IMR-90 (cell line): ENCODE measurements at regions not wholly inside any gene's neighbourhood (a gene's known extent, or its start where the extent isn't known, plus 50 kb on each side); places are given as distances from the start of the nearest gene placed in this dataset.

Experiments used
- ATAC-seq: fragments of 200-7000 bp; cut with Tn5 transposase; 2 replicates; pipeline ENCODE4 v1.9.1; 2020; ENCODE audit warnings: low read depth, mild to moderate bottlenecking, moderate library complexity
- BruUV-seq: library from RNA; stranded (reverse); fragments of 400-500 nt; replicated peaks from 2 replicates; lab custom pipeline; 2021; lab: Mats Ljungman, UMichigan
- CTCF ChIA-PET: fragments of 300-600 bp; formaldehyde crosslinking; extraction: SDS; loops from one replicate; lab custom pipeline; 2021; ENCODE audit warnings: antibody characterized with exemption; lab: Yijun Ruan, JAX
- POLR2A ChIA-PET: fragments of 300-600 bp; sonication (Branson Sonifier 250); formaldehyde crosslinking; loops from one replicate; lab custom pipeline; 2022; ENCODE audit warnings: antibody characterized with exemption; ENCODE audit not compliant: unreplicated experiment; lab: Charles Lee
- DNase-seq: peaks from one replicate; pipeline ENCODE4 v3.0.0; 2013
- H2AFZ ChIP-seq: replicated peaks from 2 replicates; pipeline ENCODE3; 2013; ENCODE audit warnings: low read length, mild to moderate bottlenecking; ENCODE audit not compliant: poor library complexity
- H2AK5ac ChIP-seq: 2 replicates; pipeline ENCODE4 v1.6.1; 2013; ENCODE audit warnings: low read depth, low read length, inconsistent platforms
- H2AK9ac ChIP-seq: replicated peaks from 2 replicates; pipeline ENCODE3; 2013; ENCODE audit warnings: mild to moderate bottlenecking, low read depth, low read length, moderate library complexity; ENCODE audit not compliant: poor library complexity
- H2BK120ac ChIP-seq: 2 replicates; pipeline ENCODE4 v1.6.1; 2013; ENCODE audit warnings: low read depth, low read length, inconsistent platforms
- H2BK15ac ChIP-seq: 3 replicates; pipeline ENCODE4 v1.6.1; 2013; ENCODE audit warnings: low read depth, low read length, inconsistent platforms
- H2BK20ac ChIP-seq: 2 replicates; pipeline ENCODE4 v1.6.1; 2013; ENCODE audit warnings: low read depth, mild to moderate bottlenecking, inconsistent platforms, low read length, moderate library complexity
- H2BK5ac ChIP-seq: 2 replicates; pipeline ENCODE4 v1.6.1; 2013; ENCODE audit warnings: mild to moderate bottlenecking, low read depth, low read length, inconsistent platforms; ENCODE audit not compliant: poor library complexity, severe bottlenecking
- H3K14ac ChIP-seq: replicated peaks from 2 replicates; pipeline ENCODE4 v1.6.1; 2013; ENCODE audit warnings: low read depth, low read length, inconsistent platforms
- H3K18ac ChIP-seq: 2 replicates; pipeline ENCODE4 v1.6.1; 2013; ENCODE audit warnings: low read depth, low read length, control low read depth
- H3K23ac ChIP-seq: 2 replicates; pipeline ENCODE4 v1.6.1; 2013; ENCODE audit warnings: low read depth, low read length, inconsistent platforms
- H3K27ac ChIP-seq: 2 replicates; pipeline ENCODE4 v1.5.1; 2013; ENCODE audit warnings: mild to moderate bottlenecking, control low read depth, low read length; ENCODE audit not compliant: insufficient read depth
- H3K27me3 ChIP-seq: 2 replicates; pipeline ENCODE4 v1.6.1; 2013; ENCODE audit warnings: low read length; ENCODE audit not compliant: control insufficient read depth, insufficient read depth
- H3K36me3 ChIP-seq: 2 replicates; pipeline ENCODE4 v1.6.1; 2013; ENCODE audit warnings: low read length, mixed read lengths; ENCODE audit not compliant: control insufficient read depth, insufficient read depth
- H3K4ac ChIP-seq: 2 replicates; pipeline ENCODE4 v1.6.1; 2013; ENCODE audit warnings: low read depth, low read length, inconsistent platforms
- H3K4me1 ChIP-seq: 2 replicates; pipeline ENCODE4 v1.6.1; 2013; ENCODE audit warnings: low read length, mixed read lengths; ENCODE audit not compliant: control insufficient read depth, insufficient read depth
- H3K4me2 ChIP-seq: 2 replicates; pipeline ENCODE4 v1.6.1; 2013; ENCODE audit warnings: low read depth, mild to moderate bottlenecking, control low read depth, low read length, moderate library complexity
- H3K4me3 ChIP-seq: 2 replicates; pipeline ENCODE4 v1.5.1; 2013; ENCODE audit warnings: low read depth, mild to moderate bottlenecking, control low read depth, low read length, moderate library complexity; ENCODE audit not compliant: insufficient read depth
- H3K56ac ChIP-seq: 2 replicates; pipeline ENCODE4 v1.6.1; 2013; ENCODE audit warnings: low read length, inconsistent platforms; ENCODE audit not compliant: insufficient read depth; ENCODE audit errors: extremely low read depth
- H3K79me1 ChIP-seq, 2 experiments: 2 replicates each; pipeline ENCODE4 v1.6.1; 2013; ENCODE audit warnings: low read length in 2 of 2, inconsistent platforms in 1 of 2, low read depth in 1 of 2
- H3K9ac ChIP-seq: 2 replicates; pipeline ENCODE4 v1.6.1; 2013; ENCODE audit warnings: low read depth, low read length, control low read depth
- H3K9me1 ChIP-seq: 2 replicates; pipeline ENCODE4 v1.6.1; 2013; ENCODE audit warnings: low read length, inconsistent platforms; ENCODE audit not compliant: insufficient read depth
- H3K9me3 ChIP-seq: 2 replicates; pipeline ENCODE4 v1.6.1; 2013; ENCODE audit warnings: low read length; ENCODE audit not compliant: control insufficient read depth, insufficient read depth
- H4K20me1 ChIP-seq: 2 replicates; pipeline ENCODE4 v1.6.1; 2013; ENCODE audit warnings: low read length, inconsistent platforms; ENCODE audit not compliant: insufficient read depth
- H4K5ac ChIP-seq: 2 replicates; pipeline ENCODE4 v1.6.1; 2013; ENCODE audit warnings: mild to moderate bottlenecking, low read depth, low read length, control low read depth
- H4K8ac ChIP-seq, 2 experiments: 2 replicates each; pipeline ENCODE4 v1.6.1; 2013; ENCODE audit warnings: low read depth in 2 of 2, low read length in 2 of 2, control low read depth in 1 of 2, inconsistent platforms in 1 of 2
- H4K91ac ChIP-seq: 2 replicates; pipeline ENCODE4 v1.6.1; 2013; ENCODE audit warnings: low read depth, low read length, inconsistent platforms; ENCODE audit not compliant: insufficient read depth
- BHLHE40 ChIP-seq: fragments of 150-350 bp; IDR thresholded peaks from 2 replicates; pipeline ENCODE4 v1.6.1; 2016; ENCODE audit warnings: mild to moderate bottlenecking, low read depth, low read length
- CEBPB ChIP-seq: IDR thresholded peaks from 2 replicates; pipeline ENCODE4 v1.6.1; 2012; ENCODE audit warnings: low read depth, low read length, improper control_type of control experiment
- CHD1 ChIP-seq: IDR thresholded peaks from 2 replicates; pipeline ENCODE4 v1.6.1; 2012; ENCODE audit warnings: low read depth, low read length, improper control_type of control experiment
- CTCF ChIP-seq: conservative IDR thresholded peaks from 2 replicates; pipeline ENCODE4 v1.5.1; 2012; ENCODE audit warnings: mild to moderate bottlenecking, low read depth, low read length, improper control_type of control experiment
- ELK1 ChIP-seq: fragments of 150-350 bp; IDR thresholded peaks from 2 replicates; pipeline ENCODE4 v1.6.1; 2016; ENCODE audit warnings: low read depth, mild to moderate bottlenecking, low read length, moderate library complexity, borderline replicate concordance
- FOS ChIP-seq: fragments of 150-350 bp; IDR thresholded peaks from 2 replicates; pipeline ENCODE4 v1.6.1; 2016; ENCODE audit warnings: low read depth, low read length
- MAFK ChIP-seq: IDR thresholded peaks from 2 replicates; pipeline ENCODE4 v1.6.1; 2012; ENCODE audit warnings: low read depth, low read length, improper control_type of control experiment
- MAZ ChIP-seq: IDR thresholded peaks from 2 replicates; pipeline ENCODE4 v1.6.1; 2012; ENCODE audit warnings: low read depth, mild to moderate bottlenecking, low read length, improper control_type of control experiment, moderate library complexity, borderline replicate concordance
- MXI1 ChIP-seq: IDR thresholded peaks from 2 replicates; pipeline ENCODE4 v1.6.1; 2012; ENCODE audit warnings: low read depth, mild to moderate bottlenecking, low read length, moderate library complexity, borderline replicate concordance
- NFE2L2 ChIP-seq: fragments of 150-350 bp; IDR thresholded peaks from 2 replicates; pipeline ENCODE4 v1.6.1; 2016; ENCODE audit warnings: low read depth, mild to moderate bottlenecking, low read length
- POLR2A ChIP-seq: IDR thresholded peaks from 2 replicates; pipeline ENCODE4 v1.6.1; 2012; ENCODE audit warnings: mild to moderate bottlenecking, low read depth, low read length
- RAD21 ChIP-seq: IDR thresholded peaks from 2 replicates; pipeline ENCODE4 v1.6.1; 2012; ENCODE audit warnings: low read length, improper control_type of control experiment
- RCOR1 ChIP-seq: IDR thresholded peaks from 2 replicates; pipeline ENCODE4 v1.6.1; 2012; ENCODE audit warnings: mild to moderate bottlenecking, low read length, improper control_type of control experiment; ENCODE audit not compliant: insufficient replicate concordance
- RFX5 ChIP-seq: IDR thresholded peaks from 2 replicates; pipeline ENCODE4 v1.8.0; 2012; ENCODE audit warnings: low read depth, mild to moderate bottlenecking, low read length, moderate library complexity
- SMC3 ChIP-seq: fragments of 150-350 bp; IDR thresholded peaks from 2 replicates; pipeline ENCODE4 v1.6.1; 2016; ENCODE audit warnings: low read depth, mild to moderate bottlenecking, antibody characterized with exemption, low read length, moderate library complexity
- WGBS, 2 experiments: methylation state at CpG; one replicate each; pipeline versions ENCODE4 v1.1.5 to v1.1.7; 2013; ENCODE audit warnings: missing lambda C conversion rate in 2 of 2; ENCODE audit not compliant: insufficient read length in 1 of 2; ENCODE audit errors: extremely low coverage in 2 of 2; 5-methylcytosine and 5-hydroxymethylcytosine counted together
- dilution Hi-C: fragments of 300-500 bp; cut with HindIII; formaldehyde crosslinking; loops from one replicate; pipeline ENCODE4 v1.14.3; 2018; ENCODE audit warnings: low sequenced_read_pairs; ENCODE audit not compliant: unreplicated experiment
- in situ Hi-C: fragments of 300-500 bp; cut with MboI; formaldehyde crosslinking; loops from 3 replicates; pipeline ENCODE4 v1.14.3; 2019; ENCODE audit warnings: low sequenced_read_pairs, inconsistent platforms, mixed read lengths
- intact Hi-C: fragments of 100-400 bp; cut with micrococcal nuclease; formaldehyde crosslinking; loops from 2 replicates; pipeline ENCODE4 v1.10.0; 2022
- TF ChIP-seq, protein P1 (sequence below): fragments of 150-350 bp; IDR thresholded peaks from 2 replicates; pipeline ENCODE4 v1.6.1; 2017; ENCODE audit warnings: mild to moderate bottlenecking, antibody characterized with exemption, low read length, low read depth

GRCh38 chr6:146989860-146990259 lies 214.4 kb upstream of the STXBP5 start:
- H2BK15ac ChIP-seq: no peak overlapping the region
- DNase-seq: no peak
- ChIA-PET CTCF (no interaction called here), POLR2A (no interaction called here)
- H4K5ac ChIP-seq: no peak overlapping the region
- H3K36me3 ChIP-seq: no peaks in the 10 kb centered on the region
- peak overlapping the region; percentile 64; the same call in 1 of the 2 replicates for H3K18ac ChIP-seq
- no peak overlapping the region for H3K23ac ChIP-seq
- H2AFZ ChIP-seq: no peak overlapping the region
- H3K9me1 ChIP-seq: no peaks in the 10 kb centered on the region
- intact Hi-C loops (loop anchor here (10.0 kb wide), 1 partner anchor 215 kb away; the partner anchor contains the start of gene STXBP5), in situ Hi-C loops (no loop called here), dilution Hi-C loops (no loop called here)
- TF ChIP-seq RAD21: no peak
- TF ChIP-seq RFX5: no peak
- no peak for TF ChIP-seq NFE2L2
- no peak for TF ChIP-seq CEBPB
- no peak for TF ChIP-seq MAFK
- TF ChIP-seq ELK1: no peak
- TF ChIP-seq CHD1: no peak
- no peak for TF ChIP-seq MAZ
- TF ChIP-seq FOS: no peak
- no peak for TF ChIP-seq BHLHE40
- TF ChIP-seq MXI1: no peak
- TF ChIP-seq RCOR1: no peak
- TF ChIP-seq SMC3: no peak
- TF ChIP-seq POLR2A: no peak
- TF ChIP-seq CTCF: no peak
- TF ChIP-seq, protein P1, sequence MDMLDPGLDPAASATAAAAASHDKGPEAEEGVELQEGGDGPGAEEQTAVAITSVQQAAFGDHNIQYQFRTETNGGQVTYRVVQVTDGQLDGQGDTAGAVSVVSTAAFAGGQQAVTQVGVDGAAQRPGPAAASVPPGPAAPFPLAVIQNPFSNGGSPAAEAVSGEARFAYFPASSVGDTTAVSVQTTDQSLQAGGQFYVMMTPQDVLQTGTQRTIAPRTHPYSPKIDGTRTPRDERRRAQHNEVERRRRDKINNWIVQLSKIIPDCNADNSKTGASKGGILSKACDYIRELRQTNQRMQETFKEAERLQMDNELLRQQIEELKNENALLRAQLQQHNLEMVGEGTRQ: no peak
- H2BK5ac ChIP-seq: peak overlapping the region; percentile 55
- no peak overlapping the region for H2AK5ac ChIP-seq
- no peak overlapping the region for H2AK9ac ChIP-seq
- no peak overlapping the region for H3K4me2 ChIP-seq
- no peaks in the 10 kb centered on the region for H3K9me3 ChIP-seq
- H3K9ac ChIP-seq: no peak overlapping the region
- H3K27me3 ChIP-seq: no peaks in the 10 kb centered on the region
- no peak overlapping the region for H3K14ac ChIP-seq
- H2BK20ac ChIP-seq: no peak overlapping the region
- no peak overlapping the region for H3K27ac ChIP-seq
- no peak overlapping the region for H4K91ac ChIP-seq
- H4K8ac ChIP-seq: no peak overlapping the region
- no CpG with 5 or more reads among the region's 4 CpGs for WGBS, 2 experiments
- no peak overlapping the region; the same call in 1 of the 2 replicates for H3K4ac ChIP-seq
- no peak overlapping the region for H3K4me3 ChIP-seq
- no peak overlapping the region for H3K56ac ChIP-seq
- peak; percentile 24; the same call in 1 of the 2 replicates for ATAC-seq
- peaks cover 4% of the 10 kb centered on the region; the same call in 1 of the 2 replicates for H3K4me1 ChIP-seq
- no peaks in the 10 kb centered on the region for H4K20me1 ChIP-seq
- H3K79me1 ChIP-seq: no peaks in the 10 kb centered on the region
- no TSS peak for BruUV-seq
- 0 out of 2 replicates have a peak overlapping the region, but pooled peaks have one; percentile 11 for H2BK120ac ChIP-seq
